Loucy (cell line): ENCODE measurements at regions not wholly inside any gene's neighbourhood (a gene's known extent, or its start where the extent isn't known, plus 50 kb on each side); places are given as distances from the start of the nearest gene placed in this dataset.

Experiments
- H2AFZ ChIP-seq: fragments of 200-600 bp; sonication (generic); 2 replicates; pipeline ENCODE4 v1.6.0; 2016; ENCODE audit warnings: antibody characterized with exemption, mild to moderate bottlenecking, low read length, moderate library complexity
- H3F3A ChIP-seq: fragments of 200-600 bp; 2 replicates; pipeline ENCODE4 v1.6.0; 2016; ENCODE audit warnings: antibody characterized with exemption, low read depth, mild to moderate bottlenecking
- H3K27me3 ChIP-seq: fragments of 200-600 bp; sonication (generic); 2 replicates; pipeline ENCODE4 v1.6.1; 2014; ENCODE audit warnings: low read length, mild to moderate bottlenecking; ENCODE audit not compliant: insufficient read depth, poor library complexity, severe bottlenecking
- H3K36me3 ChIP-seq: fragments of 200-600 bp; sonication (generic); 2 replicates; pipeline ENCODE4 v1.6.1; 2016; ENCODE audit warnings: low read length; ENCODE audit not compliant: insufficient read depth
- H3K4me1 ChIP-seq: fragments of 200-600 bp; sonication (generic); 2 replicates; pipeline ENCODE4 v1.5.1; 2014; ENCODE audit warnings: low read length, mild to moderate bottlenecking; ENCODE audit not compliant: insufficient read depth, poor library complexity, severe bottlenecking
- H3K4me2 ChIP-seq: fragments of 200-600 bp; sonication (generic); 2 replicates; pipeline ENCODE4 v1.6.0; 2014; ENCODE audit warnings: antibody characterized with exemption, low read length, low read depth, mild to moderate bottlenecking; ENCODE audit not compliant: poor library complexity, severe bottlenecking
- H3K4me3 ChIP-seq: fragments of 200-600 bp; sonication (generic); 2 replicates; pipeline ENCODE4 v1.5.1; 2014; ENCODE audit warnings: low read length, mild to moderate bottlenecking, mixed read lengths; ENCODE audit not compliant: poor library complexity, severe bottlenecking
- H3K79me2 ChIP-seq: fragments of 200-600 bp; sonication (generic); 2 replicates; pipeline ENCODE4 v1.6.1; 2014; ENCODE audit warnings: low read length; ENCODE audit not compliant: insufficient read depth
- H3K9ac ChIP-seq: fragments of 200-600 bp; sonication (generic); 2 replicates; pipeline ENCODE4 v1.6.0; 2014; ENCODE audit warnings: mild to moderate bottlenecking, low read depth, low read length, moderate library complexity; ENCODE audit not compliant: poor library complexity, severe bottlenecking
- H3K9me2 ChIP-seq: fragments of 200-600 bp; sonication (generic); replicated peaks from 2 replicates; pipeline ENCODE4 v1.6.1; 2016; ENCODE audit warnings: low read depth, low read length, mixed read lengths
- H3K9me3 ChIP-seq: fragments of 200-600 bp; sonication (generic); 2 replicates; pipeline ENCODE4 v1.6.1; 2014; ENCODE audit warnings: mild to moderate bottlenecking, antibody characterized with exemption, low read length, low read depth; ENCODE audit not compliant: insufficient read depth
- H4K20me1 ChIP-seq: fragments of 200-600 bp; sonication (generic); 2 replicates; pipeline ENCODE4 v1.6.0; 2014; ENCODE audit warnings: antibody characterized with exemption, low read length, mild to moderate bottlenecking; ENCODE audit not compliant: insufficient read depth, poor library complexity, severe bottlenecking
- EZH2phosphoT487 ChIP-seq: fragments of 200-600 bp; IDR thresholded peaks from 2 replicates; pipeline ENCODE4 v1.6.1; 2018; ENCODE audit warnings: antibody characterized with exemption, mild to moderate bottlenecking, moderate library complexity, borderline replicate concordance
- TF ChIP-seq, protein P1 (sequence below): fragments of 200-600 bp; sonication (generic); conservative IDR thresholded peaks from 2 replicates; pipeline ENCODE4 v1.5.1; 2014; ENCODE audit warnings: mild to moderate bottlenecking, antibody characterized with exemption, low read length

DNA sequence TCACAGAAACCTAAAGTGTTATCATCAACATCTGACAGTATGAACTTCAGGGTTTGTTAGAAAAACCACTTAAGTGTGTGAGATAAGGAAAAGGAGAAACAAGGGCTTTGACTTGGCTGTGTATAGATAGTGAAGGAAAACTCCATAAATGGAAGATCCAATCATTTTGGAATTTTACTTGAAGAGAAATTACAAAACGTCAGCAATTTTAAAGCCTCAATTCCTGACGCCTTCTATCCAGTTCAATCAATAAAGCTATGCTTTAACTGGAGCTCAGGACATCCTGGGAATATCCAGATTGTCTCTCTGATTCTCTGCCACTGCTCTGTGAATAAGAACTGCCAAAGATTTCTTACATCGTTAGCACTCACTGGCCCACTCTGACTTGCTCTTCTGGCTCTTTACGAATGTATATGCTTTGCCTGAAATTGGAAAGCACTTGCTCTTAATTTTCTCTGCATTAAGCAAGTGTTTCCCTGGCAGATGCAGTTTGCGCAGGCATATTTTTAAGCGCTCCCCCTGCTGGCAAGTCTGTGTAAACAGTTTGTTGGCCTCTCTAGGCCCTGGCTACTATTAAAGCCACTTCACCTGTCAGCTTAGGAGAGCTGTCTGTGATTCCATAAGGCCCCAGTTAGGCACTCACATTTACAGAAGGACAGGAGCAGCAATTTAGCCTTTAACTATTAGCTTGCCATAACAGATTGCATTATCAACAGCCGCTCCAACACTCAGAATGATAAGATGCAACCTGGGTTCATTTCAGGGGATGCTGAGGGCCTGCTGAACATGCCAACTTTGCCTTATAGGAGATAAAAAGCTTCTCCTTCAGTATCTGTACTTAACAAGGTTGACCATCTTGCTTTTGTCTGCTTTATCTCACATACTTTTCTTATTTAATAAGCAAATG lies 251.4 kb upstream of the DDX53 start:
- Histone ChIP-seq H2AFZ (no peak overlapping the region), H3K9me2 (no peaks in the 10 kb centered on the region), H3F3A (no peaks in the 10 kb centered on the region), H4K20me1 (no peaks in the 10 kb centered on the region), H3K36me3 (no peaks in the 10 kb centered on the region), H3K9ac (no peak overlapping the region), H3K4me2 (no peak overlapping the region), H3K27me3 (no peaks in the 10 kb centered on the region), H3K9me3 (no peaks in the 10 kb centered on the region), H3K79me2 (no peaks in the 10 kb centered on the region), H3K4me3 (no peak overlapping the region), H3K4me1 (no peaks in the 10 kb centered on the region)
- TF ChIP-seq, protein P1, sequence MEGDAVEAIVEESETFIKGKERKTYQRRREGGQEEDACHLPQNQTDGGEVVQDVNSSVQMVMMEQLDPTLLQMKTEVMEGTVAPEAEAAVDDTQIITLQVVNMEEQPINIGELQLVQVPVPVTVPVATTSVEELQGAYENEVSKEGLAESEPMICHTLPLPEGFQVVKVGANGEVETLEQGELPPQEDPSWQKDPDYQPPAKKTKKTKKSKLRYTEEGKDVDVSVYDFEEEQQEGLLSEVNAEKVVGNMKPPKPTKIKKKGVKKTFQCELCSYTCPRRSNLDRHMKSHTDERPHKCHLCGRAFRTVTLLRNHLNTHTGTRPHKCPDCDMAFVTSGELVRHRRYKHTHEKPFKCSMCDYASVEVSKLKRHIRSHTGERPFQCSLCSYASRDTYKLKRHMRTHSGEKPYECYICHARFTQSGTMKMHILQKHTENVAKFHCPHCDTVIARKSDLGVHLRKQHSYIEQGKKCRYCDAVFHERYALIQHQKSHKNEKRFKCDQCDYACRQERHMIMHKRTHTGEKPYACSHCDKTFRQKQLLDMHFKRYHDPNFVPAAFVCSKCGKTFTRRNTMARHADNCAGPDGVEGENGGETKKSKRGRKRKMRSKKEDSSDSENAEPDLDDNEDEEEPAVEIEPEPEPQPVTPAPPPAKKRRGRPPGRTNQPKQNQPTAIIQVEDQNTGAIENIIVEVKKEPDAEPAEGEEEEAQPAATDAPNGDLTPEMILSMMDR = peak; percentile 67
- no peak for TF ChIP-seq EZH2phosphoT487

DNA sequence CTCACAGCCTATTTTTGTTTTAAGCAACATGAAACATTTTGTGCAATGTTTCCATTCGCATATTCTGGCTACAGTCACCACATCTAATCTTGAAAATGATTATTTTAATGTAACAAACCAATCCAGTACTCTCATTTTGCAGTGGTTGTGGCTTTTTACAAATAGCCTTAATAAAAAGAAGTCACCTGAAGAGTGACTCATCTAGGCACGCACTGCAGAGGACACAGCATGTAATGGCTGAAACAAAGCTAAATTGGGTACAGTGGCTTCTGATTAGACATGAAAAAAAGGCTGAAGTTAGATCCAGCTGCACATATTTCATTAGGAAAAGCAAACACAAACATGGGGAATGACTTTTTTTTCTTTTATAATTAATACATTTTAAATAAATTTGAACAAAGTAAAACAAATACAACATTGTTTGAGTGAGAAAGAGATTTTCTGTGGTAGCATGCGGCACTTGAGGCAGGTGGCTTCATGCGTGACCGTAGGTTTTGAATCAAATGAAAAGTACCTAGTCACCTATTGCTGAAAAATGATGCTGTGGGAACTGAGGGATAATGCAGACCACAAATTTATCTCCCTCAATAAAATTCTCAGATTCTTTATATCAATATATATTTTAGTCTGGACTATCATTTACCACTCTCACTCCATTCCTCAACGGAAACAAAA lies 240.8 kb upstream of the DDX53 start:
- Histone ChIP-seq H3K27me3 (no peaks in the 10 kb centered on the region), H3K4me3 (no peak overlapping the region), H3K9me2 (no peaks in the 10 kb centered on the region), H4K20me1 (no peaks in the 10 kb centered on the region), H3K36me3 (no peaks in the 10 kb centered on the region), H3K4me2 (no peak overlapping the region), H3K4me1 (no peaks in the 10 kb centered on the region), H3K9me3 (no peaks in the 10 kb centered on the region), H3F3A (no peaks in the 10 kb centered on the region), H3K9ac (no peak overlapping the region), H3K79me2 (no peaks in the 10 kb centered on the region), H2AFZ (no peak overlapping the region)
- TF ChIP-seq EZH2phosphoT487 = no peak

DNA sequence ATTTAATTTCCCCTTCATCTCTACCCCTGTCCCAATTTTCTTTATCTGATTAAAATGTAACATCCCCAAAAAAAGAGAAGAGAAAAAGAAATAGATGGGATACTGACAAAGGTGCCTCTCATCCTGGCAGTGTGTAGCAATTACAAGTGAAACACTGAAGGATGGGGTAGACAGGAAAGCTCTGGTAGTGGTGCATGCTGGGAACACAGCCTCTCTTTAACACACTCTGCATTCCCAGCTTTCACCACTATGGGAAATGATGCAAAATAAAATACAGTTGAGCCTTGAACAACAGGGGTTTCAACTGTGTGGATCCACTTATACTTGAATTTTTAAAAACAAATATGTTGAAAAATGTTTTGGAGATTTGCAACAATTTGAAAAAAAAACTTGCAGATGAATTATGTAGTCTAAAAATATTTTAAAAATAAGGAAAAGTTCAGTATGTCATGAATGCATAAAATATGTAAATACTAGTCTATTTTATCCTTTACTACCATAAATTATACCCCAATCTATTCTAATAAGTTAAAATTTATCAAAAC lies 239.2 kb upstream of the DDX53 start:
- no peaks in the 10 kb centered on the region for H3K27me3 ChIP-seq
- H3K4me2 ChIP-seq = no peak overlapping the region
- no peaks in the 10 kb centered on the region for H3K79me2 ChIP-seq
- no peaks in the 10 kb centered on the region for H4K20me1 ChIP-seq
- H3K4me3 ChIP-seq = no peak overlapping the region
- no peak for TF ChIP-seq EZH2phosphoT487
- TF ChIP-seq, protein P1 = no peak
- no peaks in the 10 kb centered on the region for H3K9me3 ChIP-seq
- no peaks in the 10 kb centered on the region for H3K4me1 ChIP-seq
- no peaks in the 10 kb centered on the region for H3K9me2 ChIP-seq
- no peak overlapping the region for H3K9ac ChIP-seq
- no peaks in the 10 kb centered on the region for H3F3A ChIP-seq
- H2AFZ ChIP-seq = no peak overlapping the region
- H3K36me3 ChIP-seq = no peaks in the 10 kb centered on the region
